PC-3 (cell line): ENCODE measurements at regions not wholly inside any gene's neighbourhood (a gene's known extent, or its start where the extent isn't known, plus 50 kb on each side); places are given as distances from the start of the nearest gene placed in this dataset.

Experiments
- ATAC-seq: fragments of 200-7000 bp; cut with Tn5 transposase; 2 replicates; pipeline ENCODE4 v1.9.1; 2020; ENCODE audit warnings: mild to moderate bottlenecking, moderate library complexity
- BruUV-seq: library from RNA; stranded (reverse); fragments of 400-500 nt; replicated peaks from 2 replicates; lab custom pipeline; 2021; lab: Mats Ljungman, UMichigan
- CTCF ChIA-PET: fragments of 300-600 bp; sonication (Branson Sonifier 250); formaldehyde crosslinking; loops from one replicate; lab custom pipeline; 2022; ENCODE audit warnings: antibody characterized with exemption; lab: Charles Lee
- POLR2A ChIA-PET: fragments of 300-600 bp; sonication (Branson Sonifier 250); formaldehyde crosslinking; loops from one replicate; lab custom pipeline; 2022; ENCODE audit warnings: antibody characterized with exemption; ENCODE audit not compliant: unreplicated experiment; lab: Charles Lee
- DNase-seq: peaks from one replicate; pipeline ENCODE4 v3.0.0-alpha.2; 2015
- H2AFZ ChIP-seq: fragments of 300-600 bp; sonication (generic); 2 replicates; pipeline ENCODE4 v1.6.0; 2016; ENCODE audit warnings: antibody characterized with exemption, low read length
- H3F3A ChIP-seq: fragments of 300-600 bp; sonication (generic); one replicate; pipeline ENCODE4 v1.6.0; 2017; ENCODE audit warnings: antibody characterized with exemption, low read length, control low read depth, mild to moderate bottlenecking; ENCODE audit not compliant: unreplicated experiment
- H3K27ac ChIP-seq: fragments of 300-600 bp; sonication (generic); 2 replicates; pipeline ENCODE4 v1.5.1; 2016; ENCODE audit warnings: mild to moderate bottlenecking, low read length
- H3K27me3 ChIP-seq: fragments of 300-600 bp; sonication (generic); 2 replicates; pipeline ENCODE4 v1.6.1; 2016; ENCODE audit warnings: low read length, mixed read lengths
- H3K36me3 ChIP-seq: fragments of 300-600 bp; sonication (generic); 2 replicates; pipeline ENCODE4 v1.6.1; 2016; ENCODE audit warnings: low read depth, mixed run types, low read length, mixed read lengths
- H3K4me1 ChIP-seq: fragments of 300-600 bp; sonication (generic); 2 replicates; pipeline ENCODE4 v1.5.1; 2016; ENCODE audit warnings: low read length; ENCODE audit not compliant: insufficient read depth
- H3K4me2 ChIP-seq: fragments of 300-600 bp; sonication (generic); 2 replicates; pipeline ENCODE4 v1.6.0; 2016; ENCODE audit warnings: low read length
- H3K4me3 ChIP-seq: fragments of 300-600 bp; sonication (generic); 2 replicates; pipeline ENCODE4 v1.5.1; 2016; ENCODE audit warnings: mild to moderate bottlenecking, low read length, mixed read lengths
- H3K79me2 ChIP-seq: fragments of 300-600 bp; sonication (generic); 2 replicates; pipeline ENCODE4 v1.6.1; 2017; ENCODE audit warnings: low read length, mixed read lengths
- H3K9ac ChIP-seq: fragments of 300-600 bp; sonication (generic); 2 replicates; pipeline ENCODE4 v1.6.0; 2016; ENCODE audit warnings: mild to moderate bottlenecking, low read length
- H3K9me2 ChIP-seq: fragments of 300-600 bp; sonication (generic); replicated peaks from 2 replicates; pipeline ENCODE4 v1.6.1; 2016; ENCODE audit warnings: mixed run types, low read length, mixed read lengths
- H3K9me3 ChIP-seq: fragments of 300-600 bp; sonication (generic); 2 replicates; pipeline ENCODE4 v1.6.1; 2016; ENCODE audit warnings: low read length, mixed read lengths
- H4K20me1 ChIP-seq: fragments of 300-600 bp; sonication (generic); 2 replicates; pipeline ENCODE4 v1.6.1; 2016; ENCODE audit warnings: low read length, mixed read lengths
- EZH2 ChIP-seq: fragments of 300-600 bp; sonication (generic); IDR thresholded peaks from one replicate; pipeline ENCODE4 v1.6.1; 2017; ENCODE audit warnings: antibody characterized with exemption, mild to moderate bottlenecking, low read length; ENCODE audit not compliant: unreplicated experiment
- EZH2phosphoT487 ChIP-seq: fragments of 300-600 bp; sonication (generic); IDR thresholded peaks from 2 replicates; pipeline ENCODE4 v1.6.1; 2018; ENCODE audit warnings: mild to moderate bottlenecking, antibody characterized with exemption, low read length, borderline replicate concordance
- intact Hi-C: fragments of 100-400 bp; cut with micrococcal nuclease; formaldehyde crosslinking; loops from 2 replicates; pipeline ENCODE4 v1.9.0; 2023
- TF ChIP-seq, protein P1 (sequence below): fragments of 300-600 bp; sonication (generic); conservative IDR thresholded peaks from 2 replicates; pipeline ENCODE4 v1.5.1; 2017; ENCODE audit warnings: antibody characterized with exemption, low read depth, mild to moderate bottlenecking, low read length

- no peaks in the 10 kb centered on the region for H4K20me1 ChIP-seq
- H3K27me3 ChIP-seq, result no peaks in the 10 kb centered on the region
- no peaks in the 10 kb centered on the region for H3K79me2 ChIP-seq
- H3K4me2 ChIP-seq, result no peak overlapping the region
- no peak for DNase-seq
- intact Hi-C loops, result no loop called here
- H3K4me3 ChIP-seq, result no peak overlapping the region
- no peak for ATAC-seq
- TF ChIP-seq EZH2phosphoT487 (no peak), EZH2 (no peak)
- TF ChIP-seq, protein P1, sequence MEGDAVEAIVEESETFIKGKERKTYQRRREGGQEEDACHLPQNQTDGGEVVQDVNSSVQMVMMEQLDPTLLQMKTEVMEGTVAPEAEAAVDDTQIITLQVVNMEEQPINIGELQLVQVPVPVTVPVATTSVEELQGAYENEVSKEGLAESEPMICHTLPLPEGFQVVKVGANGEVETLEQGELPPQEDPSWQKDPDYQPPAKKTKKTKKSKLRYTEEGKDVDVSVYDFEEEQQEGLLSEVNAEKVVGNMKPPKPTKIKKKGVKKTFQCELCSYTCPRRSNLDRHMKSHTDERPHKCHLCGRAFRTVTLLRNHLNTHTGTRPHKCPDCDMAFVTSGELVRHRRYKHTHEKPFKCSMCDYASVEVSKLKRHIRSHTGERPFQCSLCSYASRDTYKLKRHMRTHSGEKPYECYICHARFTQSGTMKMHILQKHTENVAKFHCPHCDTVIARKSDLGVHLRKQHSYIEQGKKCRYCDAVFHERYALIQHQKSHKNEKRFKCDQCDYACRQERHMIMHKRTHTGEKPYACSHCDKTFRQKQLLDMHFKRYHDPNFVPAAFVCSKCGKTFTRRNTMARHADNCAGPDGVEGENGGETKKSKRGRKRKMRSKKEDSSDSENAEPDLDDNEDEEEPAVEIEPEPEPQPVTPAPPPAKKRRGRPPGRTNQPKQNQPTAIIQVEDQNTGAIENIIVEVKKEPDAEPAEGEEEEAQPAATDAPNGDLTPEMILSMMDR, result no peak
- ChIA-PET POLR2A (no interaction called here), CTCF (no interaction called here)
- H3K4me1 ChIP-seq, result no peaks in the 10 kb centered on the region
- no peak overlapping the region for H3K27ac ChIP-seq
- no peak overlapping the region for H2AFZ ChIP-seq
- no TSS peak for BruUV-seq
- H3K9me2 ChIP-seq, result no peaks in the 10 kb centered on the region
- no peak overlapping the region for H3K9ac ChIP-seq
- no peaks in the 10 kb centered on the region for H3K9me3 ChIP-seq
- H3K36me3 ChIP-seq, result no peaks in the 10 kb centered on the region; the same call in 1 of the 2 replicates
- H3F3A ChIP-seq, result no peaks in the 10 kb centered on the region
Measured at GRCh38 chr11:70810681-70811080, 412.4 kb downstream of the CTTN start.

GRCh38 chr11:70811483-70811882, 413.2 kb downstream of the CTTN start:
- intact Hi-C loops, result no loop called here
- Histone ChIP-seq H4K20me1 (no peaks in the 10 kb centered on the region), H3K9me3 (no peaks in the 10 kb centered on the region), H3K9me2 (no peaks in the 10 kb centered on the region), H2AFZ (no peak overlapping the region), H3K4me1 (no peaks in the 10 kb centered on the region), H3K36me3 (no peaks in the 10 kb centered on the region; the same call in 1 of the 2 replicates), H3K4me2 (no peak overlapping the region), H3F3A (no peaks in the 10 kb centered on the region), H3K27me3 (no peaks in the 10 kb centered on the region), H3K9ac (no peak overlapping the region), H3K27ac (no peak overlapping the region), H3K79me2 (no peaks in the 10 kb centered on the region), H3K4me3 (no peak overlapping the region)
- no TSS peak for BruUV-seq
- POLR2A ChIA-PET, result no interaction called here
- DNase-seq, result no peak
- CTCF ChIA-PET, result no interaction called here
- no peak for ATAC-seq
- TF ChIP-seq EZH2, result no peak
- TF ChIP-seq, protein P1, result no peak
- no peak for TF ChIP-seq EZH2phosphoT487

GRCh38 chr11:70811915-70812314, 413.6 kb downstream of the CTTN start:
- no peaks in the 10 kb centered on the region for H3F3A ChIP-seq
- intact Hi-C loops, result no loop called here
- DNase-seq (no peak), ATAC-seq (no peak)
- no peak for TF ChIP-seq EZH2phosphoT487
- TF ChIP-seq EZH2, result no peak
- TF ChIP-seq, protein P1, result no peak
- no peaks in the 10 kb centered on the region for H4K20me1 ChIP-seq
- no peaks in the 10 kb centered on the region for H3K4me1 ChIP-seq
- H3K9me3 ChIP-seq, result no peaks in the 10 kb centered on the region
- H3K79me2 ChIP-seq, result no peaks in the 10 kb centered on the region
- H3K4me3 ChIP-seq, result no peak overlapping the region
- no peaks in the 10 kb centered on the region for H3K27me3 ChIP-seq
- no peaks in the 10 kb centered on the region; the same call in 1 of the 2 replicates for H3K36me3 ChIP-seq
- ChIA-PET POLR2A (no interaction called here), CTCF (no interaction called here)
- no peak overlapping the region for H3K27ac ChIP-seq
- no peak overlapping the region for H3K4me2 ChIP-seq
- no peak overlapping the region for H3K9ac ChIP-seq
- BruUV-seq, result no TSS peak
- no peak overlapping the region for H2AFZ ChIP-seq
- H3K9me2 ChIP-seq, result no peaks in the 10 kb centered on the region
